Activated T-cell treated with anti-CD3 and anti-CD28 coated beads for 24 hours (primary cell): ENCODE measurements at regions not wholly inside any gene's neighbourhood (a gene's known extent, or its start where the extent isn't known, plus 50 kb on each side); places are given as distances from the start of the nearest gene placed in this dataset.
"Not testable (repeated sequence)": the region's sequence is repeated elsewhere in the genome, so short reads cannot be mapped to it uniquely, and the experiment has no call there.

Experiments used
- DNase-seq: peaks from one replicate; pipeline ENCODE4 v3.0.0-alpha.2; 2020; ENCODE audit warnings: low read depth

DNA sequence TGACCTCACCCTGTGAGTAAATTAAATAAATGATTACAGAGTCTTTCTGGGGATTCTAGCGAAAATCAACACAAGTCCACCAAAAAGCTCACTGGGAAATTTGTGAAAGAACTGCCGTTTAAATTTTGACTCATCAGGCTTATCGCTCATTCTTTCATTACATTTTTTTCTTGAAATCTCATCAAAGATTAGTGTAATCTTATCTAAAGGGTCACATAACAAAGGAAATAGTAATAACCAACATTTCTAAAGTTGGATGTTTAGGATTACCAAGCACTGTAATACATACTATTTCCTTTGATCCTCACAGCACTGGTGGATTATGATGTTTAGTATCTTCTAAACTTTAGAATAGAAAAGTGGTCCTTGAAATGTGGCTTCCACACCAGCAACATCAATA lies 111.1 kb upstream of the CBLB start:
- DNase-seq: no peak

DNA sequence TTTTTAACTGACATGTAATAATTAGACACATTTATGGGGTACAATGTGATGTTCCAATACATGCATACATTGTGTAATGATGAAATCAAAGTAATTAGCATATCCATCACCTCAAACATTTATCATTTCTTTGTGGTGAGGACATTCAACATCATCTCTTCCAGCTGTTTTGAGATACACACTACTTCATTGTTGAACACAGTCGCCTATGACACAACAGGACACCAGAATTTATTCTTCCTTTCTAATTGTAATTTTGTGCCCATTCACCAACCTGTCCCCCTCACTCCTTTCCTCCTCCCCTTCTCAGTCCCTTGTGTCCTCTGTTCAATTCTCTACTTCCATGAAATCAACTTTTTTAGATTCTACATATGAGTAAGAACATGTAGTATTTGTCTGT lies 113.4 kb upstream of the CBLB start:
- no peak for DNase-seq

DNA sequence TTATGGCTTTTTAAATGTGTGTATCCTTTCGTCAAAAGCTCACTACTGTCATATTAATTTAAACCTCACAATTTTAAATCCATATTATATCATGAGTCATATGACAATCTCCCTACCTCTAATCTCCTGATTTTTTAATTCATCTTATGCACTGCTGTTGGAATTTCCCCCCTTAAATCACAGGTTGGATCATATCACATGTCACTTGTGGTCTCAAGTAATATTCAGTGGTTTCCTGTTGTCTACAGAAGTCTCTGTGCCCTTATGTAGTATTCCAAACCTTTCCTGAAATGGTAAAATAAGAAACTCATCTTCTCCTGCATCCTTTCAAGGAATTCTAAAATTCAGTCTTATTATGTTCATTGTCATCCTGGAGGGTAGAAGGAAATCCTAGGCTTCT lies 116.0 kb upstream of the CBLB start:
- DNase-seq: no peak

DNA sequence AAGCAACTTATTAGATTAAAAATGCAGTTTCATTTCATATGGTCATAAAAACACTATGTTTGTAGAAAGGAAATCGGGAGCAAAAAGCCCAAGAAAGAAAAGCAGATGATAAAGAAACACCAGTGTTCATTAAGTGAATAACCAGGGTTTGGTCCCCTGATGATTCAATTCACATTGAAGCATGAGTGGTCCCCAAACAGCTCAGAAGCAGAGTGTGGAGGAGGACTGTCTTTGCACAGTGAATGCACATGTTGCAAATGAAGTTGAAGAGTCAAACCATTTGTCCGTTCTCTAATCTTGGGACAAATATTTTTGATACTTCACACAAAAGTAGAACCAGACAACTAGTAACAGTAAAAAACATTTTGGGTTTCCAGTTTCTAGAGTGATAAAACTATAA lies 117.5 kb upstream of the CBLB start:
- DNase-seq: not testable (repeated sequence)

DNA sequence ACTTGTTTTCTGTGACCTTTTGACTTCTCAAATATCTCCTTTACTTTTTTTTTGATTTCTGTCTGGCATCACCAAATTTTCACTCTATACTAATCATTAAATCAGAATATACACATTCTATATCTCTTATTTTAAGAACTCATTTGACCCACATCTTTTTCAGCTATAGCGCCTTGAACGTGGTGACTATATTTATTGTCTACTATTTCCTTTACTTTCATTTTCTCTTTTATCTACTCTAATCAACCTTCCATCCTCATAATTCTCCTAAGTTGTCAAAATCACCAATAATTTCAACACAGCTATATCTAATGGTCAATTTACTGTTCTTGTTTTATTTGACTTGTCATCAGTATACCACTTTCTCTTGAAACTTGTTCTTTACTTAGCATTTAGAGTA lies 119.0 kb upstream of the CBLB start:
- DNase-seq: no peak

DNA sequence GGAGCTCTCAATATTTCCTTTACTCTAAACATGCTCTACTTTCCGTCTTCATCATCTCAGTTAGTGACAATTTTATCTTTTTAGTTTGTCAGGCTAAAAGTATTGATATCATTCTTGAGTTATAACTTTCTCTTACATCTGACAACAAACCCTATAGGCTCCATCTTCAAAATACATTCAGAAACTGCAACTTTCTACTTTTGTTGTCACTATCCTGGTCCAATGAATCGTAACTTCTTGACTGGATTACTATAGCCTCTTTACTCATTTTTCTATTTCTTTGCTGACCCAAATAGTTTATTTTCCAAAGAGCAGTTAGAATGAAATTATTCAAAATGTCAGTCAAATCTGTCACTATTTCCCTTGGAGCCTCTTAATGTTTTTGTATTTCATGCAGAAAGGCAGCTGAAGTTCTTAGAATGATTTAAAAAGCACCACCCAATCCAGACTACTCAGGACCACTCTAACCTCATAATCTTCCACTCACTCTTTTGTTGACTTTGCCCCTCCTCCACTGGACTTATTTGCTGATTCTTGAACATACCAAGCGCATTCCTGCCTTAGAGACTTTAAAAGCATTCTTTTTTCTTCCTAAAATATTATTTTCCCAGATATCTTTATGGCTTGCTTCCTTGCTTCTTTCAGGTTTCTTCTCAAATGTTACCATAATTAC lies 119.9 kb upstream of the CBLB start:
- DNase-seq: no peak

DNA sequence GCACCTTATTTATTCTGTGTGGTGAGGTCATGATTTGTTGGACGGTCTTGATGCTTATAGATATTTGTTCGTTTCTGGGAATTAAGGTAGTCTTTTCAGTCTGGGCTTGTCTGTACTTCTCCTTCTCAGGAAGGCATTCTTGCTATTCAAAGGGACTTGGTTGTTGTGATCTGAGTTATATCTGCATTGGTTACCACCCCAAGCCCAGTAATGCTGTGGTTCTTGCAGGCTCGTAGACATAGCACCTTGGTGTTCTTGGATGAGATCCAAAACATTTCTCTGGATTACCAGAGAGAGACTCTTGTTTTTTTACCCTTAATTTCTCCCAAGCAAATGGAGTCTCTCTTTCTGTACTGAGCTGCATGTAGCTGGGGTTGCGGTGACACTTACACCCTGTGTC lies 128.0 kb upstream of the CBLB start:
- no peak for DNase-seq

DNA sequence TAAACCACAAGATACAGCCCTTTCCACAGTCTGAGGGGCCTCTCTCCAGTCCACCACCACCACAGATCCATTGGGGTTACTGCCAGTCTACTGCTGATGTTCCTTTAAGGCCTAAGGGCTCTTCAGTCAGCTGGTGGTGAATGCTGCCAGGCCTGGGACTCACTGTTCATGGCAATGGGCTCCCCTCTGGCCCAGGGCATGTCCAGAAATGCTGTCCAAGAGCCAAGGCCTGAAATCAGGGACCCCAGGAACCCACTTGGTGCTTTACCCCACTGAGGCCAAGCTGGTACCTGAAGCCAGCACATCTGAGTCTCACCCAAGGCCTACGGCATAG lies 128.6 kb upstream of the CBLB start:
- no peak for DNase-seq

DNA sequence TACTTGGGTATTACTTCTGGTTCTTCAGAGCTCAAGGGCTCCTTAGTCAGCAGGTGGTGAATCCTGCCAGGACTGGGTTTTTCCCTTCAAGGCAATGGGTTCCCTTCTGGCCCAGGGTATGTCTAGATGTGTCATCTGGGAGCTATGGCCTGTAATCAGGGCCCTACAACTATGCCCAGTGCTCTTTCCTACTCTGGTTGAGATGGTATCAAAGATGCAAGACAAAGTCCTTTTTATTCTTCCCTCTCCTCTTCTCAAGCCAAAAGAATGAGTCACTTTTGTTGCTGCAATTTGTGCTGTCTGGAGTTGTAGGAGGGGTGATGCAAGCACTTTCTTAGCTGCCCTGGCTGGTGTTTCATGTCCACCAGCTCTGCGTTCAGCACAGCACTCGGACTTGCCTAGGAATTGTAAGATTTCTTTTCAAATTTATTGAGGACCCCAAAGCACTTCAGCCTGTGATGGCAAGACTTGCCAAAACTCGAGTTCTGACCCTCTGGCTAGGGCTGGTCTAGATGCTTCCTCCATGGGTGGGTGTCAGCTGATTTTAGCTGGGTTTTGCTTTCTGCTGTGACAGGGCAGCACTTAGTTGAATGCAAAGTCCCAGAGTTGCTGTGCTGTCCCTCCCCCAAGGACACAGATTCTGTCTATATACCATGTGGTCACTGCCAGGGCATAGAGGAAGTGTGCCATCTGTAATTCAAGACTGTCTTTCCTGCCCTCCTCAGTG lies 129.2 kb upstream of the CBLB start:
- no peak for DNase-seq

DNA sequence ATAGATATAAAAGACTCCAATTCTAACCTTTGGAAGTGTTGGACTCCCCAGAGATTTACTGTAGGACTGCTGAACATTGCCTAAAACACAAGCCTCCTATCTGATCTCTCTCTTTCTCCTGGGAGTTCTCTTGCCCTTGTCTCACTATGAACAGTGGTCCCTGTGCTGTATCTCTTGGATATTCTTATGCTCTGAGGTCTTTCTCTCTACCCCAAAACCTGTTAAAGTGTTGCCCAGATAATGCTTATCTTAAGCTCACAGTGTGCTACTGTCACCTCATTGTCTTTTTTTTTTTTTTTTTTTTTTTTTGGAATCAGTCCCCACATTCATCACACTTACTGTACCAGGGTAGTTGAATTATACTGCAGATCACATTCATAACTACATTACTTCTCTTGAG lies 131.0 kb upstream of the CBLB start:
- DNase-seq: no peak

DNA sequence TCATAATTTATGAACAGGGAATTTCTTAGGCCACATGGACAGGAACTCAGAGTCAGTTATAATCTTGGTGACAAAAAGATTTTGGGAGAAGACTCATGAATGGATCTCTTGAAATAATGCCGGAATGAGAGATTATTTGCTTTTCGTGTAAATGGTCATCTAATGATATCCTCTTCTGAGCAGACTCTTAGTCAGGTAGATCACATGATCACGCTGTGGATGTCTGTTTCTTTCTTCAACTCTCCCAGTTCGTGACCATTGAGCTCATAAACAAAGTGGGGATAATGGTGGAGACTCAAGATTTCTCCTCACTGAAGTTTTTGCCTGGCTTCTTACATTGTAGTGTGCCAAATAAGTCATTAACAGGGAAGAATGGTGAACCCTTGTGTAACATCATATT lies 133.1 kb upstream of the CBLB start:
- no peak for DNase-seq

DNA sequence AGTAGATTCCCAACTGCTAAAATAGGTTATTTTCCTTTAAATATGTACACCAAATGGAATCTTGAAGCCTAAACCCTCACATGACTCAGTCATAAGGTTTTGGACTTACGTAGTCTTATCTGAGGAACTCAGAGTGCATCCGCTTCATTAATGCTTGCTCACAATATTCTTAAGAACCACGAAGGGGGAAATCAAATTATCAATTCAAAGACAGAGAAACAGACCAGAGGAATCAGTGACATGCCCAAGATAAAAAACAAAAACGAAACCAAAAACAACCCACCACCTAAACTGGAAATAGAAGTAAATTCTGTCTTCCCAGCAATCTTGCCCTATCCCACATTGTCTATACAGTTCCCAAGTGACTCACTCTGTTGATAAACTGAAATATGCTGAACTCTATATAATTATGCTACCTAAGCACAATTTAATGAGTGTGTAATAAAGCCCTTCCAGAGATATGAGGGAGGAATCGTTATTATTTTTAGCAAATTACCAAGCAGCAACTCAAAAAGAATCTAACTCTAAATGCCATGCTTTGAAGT lies 135.4 kb upstream of the CBLB start:
- DNase-seq: no peak

DNA sequence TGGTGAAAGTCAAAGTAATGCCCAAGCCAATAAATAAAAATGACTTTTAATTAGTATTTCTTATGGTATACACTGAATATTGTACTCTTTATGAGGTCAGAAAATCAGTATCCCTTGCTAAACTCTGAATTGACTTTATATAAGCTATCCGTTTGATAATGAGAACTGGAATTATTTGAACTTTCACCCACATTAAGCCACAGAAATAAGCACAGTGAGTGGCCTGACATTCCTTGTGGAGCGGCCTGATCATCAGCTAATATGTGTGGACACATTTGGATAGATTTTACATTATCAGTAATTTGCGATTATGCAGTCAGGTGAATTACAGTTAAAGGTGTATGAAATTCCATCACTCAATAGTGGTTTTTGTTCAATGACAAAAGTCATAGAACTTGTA lies 136.0 kb upstream of the CBLB start:
- no peak for DNase-seq

DNA sequence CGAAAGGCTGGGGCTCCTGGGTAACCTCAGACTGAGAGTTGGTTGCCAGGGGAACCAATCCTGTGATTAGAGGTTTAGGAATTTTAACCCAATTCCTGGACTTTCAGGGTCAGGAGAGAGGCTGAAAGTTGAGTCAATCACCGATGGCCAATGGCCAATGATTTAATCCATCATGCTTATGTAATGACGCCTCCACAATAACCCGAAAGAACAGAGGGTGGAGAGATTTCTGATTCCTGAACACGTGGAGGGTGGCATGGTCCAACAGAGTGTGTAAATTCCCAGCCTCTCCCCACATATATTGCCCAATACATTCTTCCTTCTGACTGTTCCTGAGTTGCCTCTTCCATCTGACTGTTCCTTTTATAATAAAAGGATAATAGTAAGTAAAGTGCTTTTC lies 137.2 kb upstream of the CBLB start:
- DNase-seq: no peak

DNA sequence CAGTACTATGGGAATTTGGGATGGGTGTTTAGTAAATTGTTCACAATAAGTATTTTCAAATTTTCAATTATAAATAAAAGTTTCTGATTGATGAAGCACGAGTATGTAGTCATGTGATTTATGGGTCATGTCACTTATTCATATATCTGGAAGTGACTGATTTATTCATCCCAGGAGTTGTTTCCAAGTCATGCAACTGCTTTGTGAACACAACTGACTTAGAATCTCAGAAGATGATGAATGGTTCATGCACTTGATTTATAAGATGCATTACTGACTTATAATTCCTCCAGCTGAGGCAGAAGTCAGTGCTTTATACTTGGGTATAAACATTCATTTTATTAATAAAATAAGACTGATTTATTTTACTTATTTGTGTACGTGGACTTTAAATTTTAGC lies 137.8 kb upstream of the CBLB start:
- DNase-seq: no peak

DNA sequence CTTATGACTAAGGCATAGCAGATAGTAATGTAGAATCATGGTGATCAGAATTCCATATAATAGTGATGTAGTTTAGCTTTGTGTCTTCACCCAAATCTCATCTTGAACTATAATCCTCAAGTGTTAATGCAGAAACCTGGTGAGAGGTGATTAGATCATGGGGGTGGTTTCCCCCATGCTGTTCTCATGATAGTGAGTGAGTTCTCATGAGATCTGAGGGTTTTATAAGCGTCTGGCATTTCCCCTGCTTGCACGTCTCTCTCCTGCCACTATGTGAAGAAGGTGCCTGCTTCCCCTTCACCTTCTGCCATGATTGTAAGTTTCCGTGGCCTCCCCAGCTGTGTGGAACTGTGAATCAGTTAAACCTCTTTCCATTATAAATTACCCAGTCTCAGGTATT lies 138.7 kb upstream of the CBLB start:
- peak; percentile 9 for DNase-seq

DNA sequence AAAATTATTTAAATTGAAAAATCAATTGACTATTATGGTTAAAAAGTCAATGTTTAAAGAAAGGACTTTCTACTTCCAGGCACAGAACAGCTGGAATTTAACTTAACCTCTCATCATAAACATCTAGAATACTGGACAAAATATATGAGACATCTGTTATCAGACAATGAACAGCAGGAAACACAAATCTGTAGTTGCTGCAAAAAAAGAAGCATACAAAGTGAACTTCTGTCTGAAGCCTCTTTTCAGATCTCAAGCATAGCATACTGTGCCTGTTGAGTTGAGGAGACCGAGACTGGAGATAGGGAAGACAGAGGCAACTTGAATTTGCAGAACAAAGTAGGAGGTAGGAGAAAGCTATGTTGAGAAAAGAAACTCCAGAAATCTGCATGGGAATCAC lies 140.0 kb upstream of the CBLB start:
- DNase-seq: no peak

DNA sequence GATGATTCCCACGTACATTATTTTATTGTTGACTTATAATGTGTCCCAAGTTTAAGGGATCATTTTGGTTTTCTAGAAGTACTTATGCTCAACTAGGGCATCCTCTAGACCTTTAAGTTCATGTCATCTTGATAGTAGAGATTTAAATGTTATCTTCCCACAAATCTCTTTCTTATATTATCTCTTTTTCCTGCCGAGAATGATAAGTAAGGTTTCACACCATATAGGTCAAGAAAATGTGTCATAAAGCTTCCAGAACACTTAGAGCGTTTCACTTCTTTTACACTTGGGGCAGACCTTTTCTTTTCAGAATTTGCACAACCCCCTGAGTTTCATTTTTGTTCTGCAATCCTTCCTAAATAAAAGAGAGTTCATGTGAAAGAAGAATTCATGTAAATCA lies 142.0 kb upstream of the CBLB start:
- no peak for DNase-seq

DNA sequence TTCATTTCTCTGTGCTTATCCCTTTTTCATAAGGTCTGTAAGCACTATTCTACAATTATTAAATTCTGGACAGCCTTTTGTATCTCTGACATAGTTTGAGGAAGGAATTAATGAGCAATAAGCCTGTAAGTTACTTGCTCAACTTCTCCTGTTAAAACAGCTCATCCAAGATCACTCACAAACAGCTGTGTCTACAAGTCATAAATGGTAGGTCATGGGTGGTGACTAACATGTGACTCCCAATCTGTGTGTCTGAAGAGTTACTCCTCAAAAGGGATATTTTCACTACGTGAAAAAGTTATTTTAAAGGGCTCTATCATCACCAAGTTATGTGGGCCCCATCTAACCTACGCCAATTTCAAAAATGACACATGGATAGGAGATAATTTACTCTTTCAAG lies 145.2 kb upstream of the CBLB start:
- DNase-seq: no peak

DNA sequence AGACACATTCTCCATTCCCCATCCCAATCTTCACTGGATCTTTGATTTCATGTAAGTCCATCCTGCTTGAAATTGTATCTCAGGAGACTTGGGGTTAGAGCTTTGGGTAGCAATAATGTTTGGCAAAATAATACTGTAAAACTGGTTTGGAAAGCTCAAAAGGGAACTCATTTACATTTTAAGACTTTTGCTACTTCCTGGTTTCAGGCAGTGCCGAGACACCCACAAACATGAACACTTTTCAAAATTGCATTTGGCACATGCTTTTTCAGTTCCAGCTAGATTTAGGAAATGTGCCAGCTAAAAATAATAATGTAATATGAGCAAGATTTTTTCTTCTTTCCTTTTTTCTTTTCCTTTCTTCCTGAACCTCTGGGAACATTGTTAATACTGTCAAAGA lies 145.7 kb upstream of the CBLB start:
- no peak for DNase-seq

DNA sequence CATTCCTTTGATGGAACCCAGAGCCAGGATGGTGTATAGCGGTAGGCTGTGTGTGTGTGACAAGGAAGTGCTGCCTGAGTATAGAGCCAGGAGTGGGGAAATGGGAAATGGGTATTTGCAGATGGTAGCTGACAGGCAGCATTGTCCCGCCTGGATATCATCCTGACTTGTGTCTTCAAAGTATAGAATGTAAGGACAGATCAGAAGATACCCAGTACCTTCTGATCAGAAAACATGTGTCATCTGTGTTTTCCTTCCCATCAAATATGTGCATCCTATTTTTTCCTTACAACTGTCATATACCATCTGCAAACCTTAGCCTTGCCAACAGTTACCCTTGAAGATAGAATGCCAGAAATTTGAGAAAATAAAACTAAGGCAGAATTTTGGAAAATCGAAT lies 146.2 kb upstream of the CBLB start:
- no peak for DNase-seq

DNA sequence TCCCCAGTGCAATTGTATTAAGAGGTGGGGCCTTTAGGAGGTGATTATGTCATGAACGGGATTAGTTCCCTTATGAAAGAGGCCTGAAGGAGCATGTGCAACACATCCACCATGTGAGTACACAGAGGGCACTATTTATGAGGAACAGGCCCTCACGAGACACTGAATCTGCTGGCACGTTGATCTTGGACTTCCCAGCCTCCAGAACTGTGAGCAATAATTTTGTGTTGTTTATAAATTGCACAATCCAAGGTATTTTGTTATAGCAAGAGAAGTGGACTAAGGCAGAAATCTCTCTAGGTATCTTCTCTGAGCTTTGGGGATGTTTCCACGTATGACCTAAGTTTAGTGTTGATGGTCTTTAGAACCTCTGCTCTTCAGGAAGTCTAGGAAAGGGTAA lies 149.3 kb upstream of the CBLB start:
- no peak for DNase-seq

DNA sequence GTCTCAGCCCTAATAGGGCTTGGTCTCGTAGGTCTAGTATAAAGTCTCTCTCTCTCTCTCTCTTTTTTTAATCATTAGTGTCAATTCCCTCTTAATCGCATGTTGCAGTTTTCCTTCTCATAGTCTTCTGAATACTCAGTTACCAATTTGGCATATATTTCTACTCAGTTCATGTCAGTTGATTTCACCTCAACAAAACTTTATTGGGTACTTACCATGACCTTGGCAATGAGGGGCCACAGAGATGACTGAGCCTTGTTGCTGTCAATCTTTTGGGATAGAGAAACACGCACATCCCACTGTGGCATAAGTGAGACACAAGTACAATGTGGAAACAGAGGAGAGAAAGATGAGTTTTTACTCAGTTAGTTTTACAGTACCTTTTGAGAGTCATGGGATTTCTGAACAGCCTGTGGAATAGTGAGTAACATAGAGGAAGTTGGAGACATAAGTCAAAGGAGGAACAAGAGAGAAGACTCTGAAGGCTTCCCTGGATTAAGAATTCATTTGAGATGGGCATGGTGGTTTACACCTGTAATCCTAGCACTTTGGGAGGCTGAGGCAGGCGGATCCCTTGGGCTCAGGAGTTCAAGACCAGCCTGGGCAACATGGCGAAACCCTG lies 150.2 kb upstream of the CBLB start:
- no peak for DNase-seq

DNA sequence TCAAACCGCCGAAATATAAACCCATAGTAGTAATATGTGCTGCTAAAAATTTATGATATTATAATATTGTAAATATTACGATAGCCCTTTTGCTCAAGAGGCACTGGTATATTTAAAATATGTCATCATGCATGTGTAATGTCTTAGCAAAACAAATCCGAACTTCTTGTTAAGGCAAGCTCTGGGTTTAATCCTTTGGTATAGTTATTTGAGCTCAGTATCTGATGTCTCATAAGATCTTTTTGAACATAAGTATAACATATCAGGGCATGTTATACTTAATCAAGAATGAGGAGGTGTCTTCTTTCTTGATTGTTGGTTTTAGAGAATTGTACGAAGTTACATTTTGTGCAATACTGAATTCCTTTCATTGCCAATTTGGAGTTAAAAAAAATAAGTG lies 154.1 kb upstream of the CBLB start:
- no peak for DNase-seq
